SHP77 treated with DMSO at 0.1 percent for 48 hours (cell line): ENCODE measurements at regions not wholly inside any gene's neighbourhood (a gene's known extent, or its start where the extent isn't known, plus 50 kb on each side); places are given as distances from the start of the nearest gene placed in this dataset.
"Not testable (repeated sequence)": the region's sequence is repeated elsewhere in the genome, so short reads cannot be mapped to it uniquely, and the experiment has no call there.

Experiments
- DNase-seq: peaks from one replicate; lab custom pipeline; 2025; lab: John Stamatoyannopoulos, UW

GRCh38 chr7:69439636-69440325, 158.5 kb upstream of the AUTS2 start:
- no peak for DNase-seq

- no peak for DNase-seq
Measured at GRCh38 chr7:69440976-69441375, 157.3 kb upstream of the AUTS2 start.

DNA sequence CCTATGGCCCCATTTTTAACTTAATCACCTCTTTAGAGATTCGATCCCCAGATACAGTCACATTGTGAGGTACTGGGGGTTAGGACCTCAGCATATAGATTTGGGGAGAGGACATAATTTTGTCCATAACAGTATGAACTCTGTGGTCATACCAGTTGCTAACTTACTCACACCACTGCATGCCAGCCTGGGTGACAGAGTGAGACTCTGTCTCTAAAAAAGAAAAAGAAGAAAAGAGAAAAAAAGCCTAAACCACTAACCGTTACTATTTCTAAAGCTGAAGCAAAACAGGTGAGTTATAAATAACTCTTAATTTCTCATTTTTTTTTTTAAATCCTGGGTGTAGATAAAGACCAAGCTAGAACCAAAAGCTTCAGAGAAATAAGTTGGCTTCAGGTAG, 155.1 kb upstream of the AUTS2 start:
- DNase-seq = no peak

- DNase-seq = no peak
Measured at GRCh38 chr7:69445541-69445940, 152.7 kb upstream of the AUTS2 start.

DNA sequence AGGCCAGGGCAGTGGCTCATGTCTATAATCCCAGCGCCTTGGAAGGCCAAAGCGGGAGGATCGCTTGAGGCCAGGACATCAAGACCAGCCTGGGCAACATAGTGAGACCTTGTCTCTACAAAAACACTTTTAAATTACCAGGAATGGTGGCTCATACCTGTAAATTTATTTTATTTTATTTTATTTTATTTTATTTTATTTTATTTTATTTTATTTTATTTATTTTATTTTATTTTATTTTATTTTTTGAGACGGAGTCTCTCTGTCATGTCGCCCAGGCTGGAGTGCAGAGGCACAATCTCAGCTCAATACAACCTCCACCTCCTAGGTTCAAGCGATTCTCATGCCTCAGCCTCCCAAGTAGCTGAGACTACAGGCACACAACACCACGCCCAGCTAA, 152.1 kb upstream of the AUTS2 start:
- DNase-seq = not testable (repeated sequence)

DNA sequence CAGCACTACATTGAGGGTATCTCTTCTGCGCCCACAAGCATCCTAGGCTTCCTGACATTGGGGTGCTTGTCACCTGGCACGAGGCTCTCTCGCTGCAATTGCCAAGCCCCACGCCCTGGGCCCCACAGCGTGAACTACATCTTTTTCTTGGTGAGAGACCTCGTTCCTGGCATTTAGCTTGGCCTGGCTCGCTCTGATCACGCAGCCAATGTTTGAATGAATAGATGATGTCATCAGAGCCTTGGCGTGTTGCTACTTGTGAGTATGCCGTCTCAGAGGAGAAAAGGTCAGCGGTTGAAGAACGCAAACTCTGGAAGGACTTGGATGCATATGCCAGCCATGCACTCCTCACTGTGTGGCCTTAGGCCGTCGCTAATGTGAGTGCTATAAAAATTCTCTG, 150.2 kb upstream of the AUTS2 start:
- no peak for DNase-seq

- DNase-seq = no peak
Measured at GRCh38 chr7:69450456-69450855, 147.8 kb upstream of the AUTS2 start.

- no peak for DNase-seq
Measured at GRCh38 chr7:69451715-69452114, 146.6 kb upstream of the AUTS2 start.

DNA sequence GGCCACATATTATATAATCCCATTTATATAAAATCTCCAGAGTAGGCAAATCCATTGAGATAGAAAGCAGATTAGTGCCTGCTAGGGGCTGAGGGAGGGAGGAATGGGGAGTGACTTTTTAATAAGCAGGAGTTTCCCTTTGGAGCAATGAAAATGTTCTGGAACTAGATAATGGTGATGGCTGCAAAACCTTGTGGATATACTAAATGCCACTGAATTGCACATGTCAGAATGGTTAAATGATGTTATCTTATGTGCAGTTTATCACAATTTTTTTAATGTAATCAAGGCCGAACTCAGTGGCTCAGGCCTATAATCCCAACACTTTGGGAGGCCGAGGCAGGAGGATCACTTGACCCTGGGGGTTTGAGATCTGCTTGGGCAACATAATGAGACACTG, 145.5 kb upstream of the AUTS2 start:
- no peak for DNase-seq

DNA sequence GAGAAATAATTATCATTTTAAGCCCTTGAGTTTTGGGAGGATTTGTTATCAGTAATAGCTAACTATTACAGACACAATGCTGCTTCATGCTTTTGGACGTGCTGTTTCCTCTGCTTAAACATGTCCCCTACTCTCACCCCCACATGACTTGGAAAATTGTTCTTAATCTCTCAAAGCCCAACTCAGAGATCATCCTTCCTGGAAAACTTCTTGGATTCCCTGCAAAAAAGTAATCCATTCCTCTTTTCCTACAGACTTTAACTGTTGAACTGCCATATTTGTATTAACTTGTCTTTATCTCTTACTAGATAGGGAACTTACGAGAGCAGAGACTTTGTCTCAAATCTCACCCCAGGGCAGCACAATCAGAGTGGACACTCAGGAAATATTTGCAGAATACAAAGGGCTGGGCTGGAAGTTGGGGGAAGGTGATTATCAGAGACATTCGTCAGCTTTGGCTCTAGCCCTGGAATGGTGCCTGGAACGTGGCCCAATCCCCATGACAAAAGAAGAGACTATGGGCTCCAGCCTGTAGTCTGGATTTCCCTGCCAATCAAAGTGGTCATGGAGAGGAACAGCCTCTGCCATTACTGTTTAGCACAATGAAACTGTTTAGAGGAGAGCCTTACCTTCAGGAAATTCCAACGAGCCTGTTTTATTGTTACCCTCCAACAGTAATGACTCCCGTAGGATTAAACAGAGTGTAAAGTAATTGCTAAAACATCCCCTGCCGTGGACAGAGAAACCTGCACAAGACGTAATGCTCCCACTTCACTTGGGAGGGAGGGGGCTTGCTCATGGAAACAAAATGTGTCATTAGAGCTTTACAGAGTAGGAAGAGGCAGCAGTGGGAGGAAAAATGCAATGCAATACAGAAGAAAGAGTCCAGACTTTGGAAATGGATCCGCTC, 140.4 kb upstream of the AUTS2 start:
- no peak for DNase-seq

- no peak for DNase-seq
Measured at GRCh38 chr7:69464035-69464434, 134.2 kb upstream of the AUTS2 start.

GRCh38 chr7:69465262-69465661, 133.0 kb upstream of the AUTS2 start:
- DNase-seq = no peak

DNA sequence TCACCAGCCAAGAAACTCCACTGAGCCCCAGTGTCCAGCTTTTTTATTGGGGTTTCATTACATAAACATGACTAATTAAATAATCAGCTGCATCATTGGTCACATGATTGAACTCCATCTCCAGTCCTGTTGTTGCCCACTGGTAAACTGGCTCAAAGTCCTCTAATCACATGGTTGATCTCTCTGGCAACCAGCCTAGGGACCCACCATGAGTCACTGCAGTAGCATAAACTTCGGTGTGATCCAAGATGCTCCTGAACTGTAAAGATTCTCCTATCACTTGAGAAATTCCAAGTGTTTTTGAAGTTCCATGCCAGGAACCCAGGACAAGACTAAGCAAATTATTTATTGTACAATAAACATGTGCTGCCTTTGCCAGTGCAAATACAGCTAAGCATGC, 130.4 kb upstream of the AUTS2 start:
- DNase-seq = no peak

DNA sequence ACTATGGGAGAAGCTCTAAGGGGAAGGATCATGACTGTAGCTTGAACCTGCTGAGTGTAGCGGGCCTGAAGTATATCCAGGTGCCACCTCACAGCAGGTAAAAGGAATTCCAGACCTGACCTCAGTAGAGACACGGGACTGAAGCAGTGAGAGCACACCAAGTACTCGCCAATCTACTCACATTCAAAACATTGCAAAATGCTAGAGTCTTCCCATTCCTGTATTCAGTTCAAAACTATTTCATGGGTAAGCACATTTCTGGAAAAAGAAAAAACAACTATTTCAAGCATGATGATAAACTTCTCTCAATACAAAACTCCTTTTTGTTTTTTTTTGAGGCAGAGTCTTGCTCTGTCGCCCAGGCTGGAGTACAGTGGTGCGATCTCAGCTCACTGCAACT, 121.9 kb upstream of the AUTS2 start:
- DNase-seq = no peak

GRCh38 chr7:69482676-69483075, 115.6 kb upstream of the AUTS2 start:
- no peak for DNase-seq

DNA sequence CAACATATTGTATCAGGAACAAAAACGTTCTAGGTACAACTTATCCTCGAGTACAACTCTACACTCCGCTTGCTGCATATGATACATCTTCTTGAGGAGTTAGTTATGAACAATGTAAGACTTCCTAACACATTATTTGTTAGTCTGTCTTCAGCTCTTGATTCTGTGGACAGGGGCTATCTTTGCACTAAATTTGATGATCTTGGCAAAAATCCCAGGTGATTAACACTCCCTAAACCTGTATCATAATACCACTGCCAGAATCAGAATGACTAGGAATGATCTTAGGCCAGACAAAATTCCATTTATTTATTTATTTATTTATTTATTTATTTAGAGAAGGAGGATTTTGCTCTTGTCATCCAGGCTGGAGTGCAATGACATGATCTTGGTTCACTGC, 108.7 kb upstream of the AUTS2 start:
- DNase-seq = no peak

- no peak for DNase-seq
Measured at GRCh38 chr7:69498671-69499070, 99.6 kb upstream of the AUTS2 start.

DNA sequence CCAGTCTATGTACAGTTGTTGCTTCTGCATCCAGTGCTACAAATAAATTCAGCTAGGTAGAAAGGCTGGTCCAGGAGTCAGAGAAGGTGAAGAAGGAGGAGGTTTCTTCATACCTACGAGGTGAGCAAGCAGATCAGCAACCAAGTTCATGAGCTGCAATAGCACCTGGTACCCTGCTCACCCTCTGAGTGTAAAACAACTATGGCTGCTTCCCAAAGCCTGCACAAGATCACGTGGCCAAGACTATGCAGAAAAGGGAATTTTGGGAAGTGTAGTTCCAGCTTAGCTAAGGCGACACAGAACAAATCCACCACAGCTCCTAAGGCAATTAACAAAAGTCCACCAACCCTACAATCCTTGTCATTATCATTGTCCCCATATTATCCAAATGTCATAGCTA, 95.9 kb upstream of the AUTS2 start:
- no peak for DNase-seq

GRCh38 chr7:69504733-69505420, 93.4 kb upstream of the AUTS2 start:
- DNase-seq = no peak

DNA sequence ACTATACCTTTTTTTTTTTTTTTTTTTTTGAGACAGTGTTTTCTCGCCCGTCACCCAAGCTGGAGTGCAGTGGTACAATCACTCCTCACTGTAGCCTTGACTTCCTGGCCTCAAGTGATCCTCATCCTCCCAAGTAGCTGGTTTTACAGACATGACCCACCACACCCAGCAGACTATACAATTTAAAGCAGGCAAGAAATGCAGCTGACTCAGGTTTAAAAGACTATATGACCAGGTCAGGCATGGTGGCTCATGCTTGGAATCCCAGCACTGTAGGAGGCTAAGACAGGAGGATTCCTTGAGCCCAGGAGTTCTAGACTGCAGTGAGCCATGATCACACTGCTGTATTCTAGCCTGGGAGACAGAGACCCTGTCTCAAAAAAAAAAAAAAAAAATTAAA, 89.5 kb upstream of the AUTS2 start:
- no peak for DNase-seq

DNA sequence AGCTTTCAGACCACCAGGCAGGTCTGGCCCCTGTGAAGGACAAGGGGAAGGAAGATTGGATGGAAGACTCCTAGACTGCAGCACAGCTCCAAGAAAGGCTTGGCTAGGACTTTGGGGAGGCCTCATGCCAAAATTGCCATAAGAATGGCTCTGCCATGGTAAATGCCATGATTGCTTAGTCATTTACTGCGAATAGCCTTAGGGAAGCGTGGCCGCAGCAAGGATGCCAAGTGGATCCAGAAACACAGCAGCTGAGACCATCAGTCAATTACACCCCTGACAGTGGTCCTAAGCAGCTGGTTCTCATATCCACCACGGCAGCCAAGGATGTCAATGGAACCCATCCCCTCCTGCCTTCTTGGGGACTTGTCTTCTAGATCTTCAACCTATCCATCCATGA, 88.2 kb upstream of the AUTS2 start:
- DNase-seq = no peak

GRCh38 chr7:69515495-69516212, 82.6 kb upstream of the AUTS2 start:
- DNase-seq = no peak
